Smooth muscle cell (in vitro differentiated cells): ENCODE measurements at regions not wholly inside any gene's neighbourhood (a gene's known extent, or its start where the extent isn't known, plus 50 kb on each side); places are given as distances from the start of the nearest gene placed in this dataset.

ENCODE experiments used
- DNase-seq: peaks from one replicate; lab custom pipeline; 2025; ENCODE audit not compliant: unreplicated experiment; lab: John Stamatoyannopoulos, UW
- H2AFZ ChIP-seq: fragments of 200-600 bp; sonication (generic); 2 replicates; pipeline ENCODE4 v1.6.0; 2016; ENCODE audit warnings: antibody characterized with exemption, low read depth, mild to moderate bottlenecking
- H3F3A ChIP-seq: fragments of 200-600 bp; sonication (generic); 2 replicates; pipeline ENCODE4 v1.6.0; 2017; ENCODE audit warnings: antibody characterized with exemption, low read depth
- H3K27ac ChIP-seq: fragments of 200-600 bp; sonication (generic); 2 replicates; pipeline ENCODE4 v1.5.1; 2016; ENCODE audit warnings: low read depth, mild to moderate bottlenecking
- H3K27me3 ChIP-seq: fragments of 200-600 bp; sonication (generic); 2 replicates; pipeline ENCODE4 v1.6.1; 2016; ENCODE audit warnings: low read depth, mild to moderate bottlenecking
- H3K36me3 ChIP-seq: fragments of 200-600 bp; sonication (generic); 2 replicates; pipeline ENCODE4 v1.5.1; 2016; ENCODE audit warnings: low read depth
- H3K4me1 ChIP-seq: fragments of 200-600 bp; sonication (generic); 2 replicates; pipeline ENCODE4 v1.5.1; 2016; ENCODE audit warnings: low read depth
- H3K4me2 ChIP-seq: fragments of 200-600 bp; sonication (generic); 2 replicates; pipeline ENCODE4 v1.6.0; 2016; ENCODE audit warnings: mild to moderate bottlenecking
- H3K4me3 ChIP-seq: fragments of 200-600 bp; sonication (generic); 2 replicates; pipeline ENCODE4 v1.5.1; 2016; ENCODE audit warnings: mild to moderate bottlenecking
- H3K79me2 ChIP-seq: fragments of 200-600 bp; sonication (generic); 2 replicates; pipeline ENCODE4 v1.6.0; 2016; ENCODE audit warnings: low read depth, mild to moderate bottlenecking
- H3K9ac ChIP-seq: fragments of 200-600 bp; sonication (generic); 2 replicates; pipeline ENCODE4 v1.6.0; 2016; ENCODE audit warnings: low read depth
- H3K9me3 ChIP-seq: fragments of 200-600 bp; sonication (generic); replicated peaks from 2 replicates; pipeline ENCODE4 v1.5.1; 2016; ENCODE audit warnings: low read depth
- H4K20me1 ChIP-seq: fragments of 200-600 bp; sonication (generic); 2 replicates; pipeline ENCODE4 v1.6.0; 2016; ENCODE audit warnings: low read depth
- TF ChIP-seq, protein P1 (sequence below): fragments of 200-600 bp; sonication (generic); IDR thresholded peaks from 2 replicates; pipeline ENCODE4 v1.5.1; 2017; ENCODE audit warnings: borderline replicate concordance, mild to moderate bottlenecking, antibody characterized with exemption; ENCODE audit not compliant: insufficient read depth, poor library complexity, severe bottlenecking

DNA sequence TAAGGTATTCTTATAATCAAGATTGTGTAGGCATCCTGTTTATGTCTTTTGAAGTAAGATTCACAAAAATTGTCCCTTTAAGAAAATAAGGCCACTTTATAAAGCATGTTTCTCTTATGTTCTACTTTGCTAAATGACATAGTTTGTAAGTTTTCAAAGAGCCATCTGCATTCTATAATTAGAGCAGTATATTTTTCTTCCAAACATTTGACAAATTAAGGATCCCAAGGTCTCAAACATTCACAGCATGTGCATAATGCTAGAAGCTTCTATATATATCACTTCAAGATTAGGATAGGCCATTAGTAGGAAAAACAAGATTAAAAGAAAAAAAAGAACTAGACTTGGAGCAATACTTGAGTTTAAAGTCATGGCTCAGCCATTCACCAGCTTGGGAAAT, 55.9 kb upstream of the DOK5 start:
- Histone ChIP-seq H2AFZ (no peak overlapping the region), H3K9ac (no peak overlapping the region), H3F3A (no peaks in the 10 kb centered on the region), H3K4me1 (no peaks in the 10 kb centered on the region), H3K4me3 (no peak overlapping the region), H3K9me3 (no peaks in the 10 kb centered on the region), H3K4me2 (no peak overlapping the region), H3K27ac (no peak overlapping the region), H3K79me2 (no peaks in the 10 kb centered on the region), H3K27me3 (no peaks in the 10 kb centered on the region), H4K20me1 (no peaks in the 10 kb centered on the region), H3K36me3 (no peaks in the 10 kb centered on the region)
- no peak for DNase-seq
- TF ChIP-seq, protein P1, sequence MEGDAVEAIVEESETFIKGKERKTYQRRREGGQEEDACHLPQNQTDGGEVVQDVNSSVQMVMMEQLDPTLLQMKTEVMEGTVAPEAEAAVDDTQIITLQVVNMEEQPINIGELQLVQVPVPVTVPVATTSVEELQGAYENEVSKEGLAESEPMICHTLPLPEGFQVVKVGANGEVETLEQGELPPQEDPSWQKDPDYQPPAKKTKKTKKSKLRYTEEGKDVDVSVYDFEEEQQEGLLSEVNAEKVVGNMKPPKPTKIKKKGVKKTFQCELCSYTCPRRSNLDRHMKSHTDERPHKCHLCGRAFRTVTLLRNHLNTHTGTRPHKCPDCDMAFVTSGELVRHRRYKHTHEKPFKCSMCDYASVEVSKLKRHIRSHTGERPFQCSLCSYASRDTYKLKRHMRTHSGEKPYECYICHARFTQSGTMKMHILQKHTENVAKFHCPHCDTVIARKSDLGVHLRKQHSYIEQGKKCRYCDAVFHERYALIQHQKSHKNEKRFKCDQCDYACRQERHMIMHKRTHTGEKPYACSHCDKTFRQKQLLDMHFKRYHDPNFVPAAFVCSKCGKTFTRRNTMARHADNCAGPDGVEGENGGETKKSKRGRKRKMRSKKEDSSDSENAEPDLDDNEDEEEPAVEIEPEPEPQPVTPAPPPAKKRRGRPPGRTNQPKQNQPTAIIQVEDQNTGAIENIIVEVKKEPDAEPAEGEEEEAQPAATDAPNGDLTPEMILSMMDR: no peak
